NB4 (cell line): ENCODE measurements at regions not wholly inside any gene's neighbourhood (a gene's known extent, or its start where the extent isn't known, plus 50 kb on each side); places are given as distances from the start of the nearest gene placed in this dataset.

ENCODE experiments used
- DNase-seq: peaks from one replicate; pipeline ENCODE4 v3.0.0; 2010; ENCODE audit warnings: low read depth
- H3K4me3 ChIP-seq: one replicate; pipeline ENCODE4 v1.5.1; 2011; ENCODE audit warnings: mild to moderate bottlenecking, low read depth, low read length, moderate library complexity
- CTCF ChIP-seq: IDR thresholded peaks from one replicate; pipeline ENCODE4 v1.5.1; 2012; ENCODE audit warnings: low read depth, low read length
- MAX ChIP-seq: IDR thresholded peaks from 2 replicates; pipeline ENCODE4 v1.6.1; 2011; ENCODE audit warnings: low read depth, low read length
- MYC ChIP-seq: IDR thresholded peaks from 2 replicates; pipeline ENCODE4 v1.6.1; 2011; ENCODE audit warnings: low read depth, low read length
- POLR2A ChIP-seq: IDR thresholded peaks from 2 replicates; pipeline ENCODE4 v1.6.1; 2011; ENCODE audit warnings: mild to moderate bottlenecking; ENCODE audit not compliant: insufficient read length; ENCODE audit errors: extremely low read depth

DNA sequence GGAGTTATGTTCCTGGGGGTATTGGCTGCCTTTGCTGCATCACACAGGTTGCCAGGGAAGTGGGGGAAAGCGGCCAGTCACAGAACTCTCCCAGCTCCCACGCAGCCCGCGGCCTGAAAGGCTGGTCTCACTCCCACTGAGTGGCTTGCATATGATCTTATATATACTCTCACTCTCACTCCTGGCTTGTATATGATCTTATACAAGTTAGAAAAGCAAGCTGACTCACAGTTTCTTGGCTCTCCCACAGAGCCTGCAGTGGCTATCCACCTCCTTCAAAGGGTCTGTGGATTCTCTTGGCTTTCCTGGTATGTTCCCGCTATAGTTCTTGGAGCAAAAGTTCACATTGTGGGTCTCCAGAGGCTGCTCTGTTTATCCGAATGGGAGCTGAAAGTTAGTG lies 833.5 kb upstream of the GALNTL6 start:
- H3K4me3 ChIP-seq: no peak overlapping the region
- no peak for DNase-seq
- TF ChIP-seq POLR2A (no peak), MAX (no peak), MYC (no peak), CTCF (no peak)

DNA sequence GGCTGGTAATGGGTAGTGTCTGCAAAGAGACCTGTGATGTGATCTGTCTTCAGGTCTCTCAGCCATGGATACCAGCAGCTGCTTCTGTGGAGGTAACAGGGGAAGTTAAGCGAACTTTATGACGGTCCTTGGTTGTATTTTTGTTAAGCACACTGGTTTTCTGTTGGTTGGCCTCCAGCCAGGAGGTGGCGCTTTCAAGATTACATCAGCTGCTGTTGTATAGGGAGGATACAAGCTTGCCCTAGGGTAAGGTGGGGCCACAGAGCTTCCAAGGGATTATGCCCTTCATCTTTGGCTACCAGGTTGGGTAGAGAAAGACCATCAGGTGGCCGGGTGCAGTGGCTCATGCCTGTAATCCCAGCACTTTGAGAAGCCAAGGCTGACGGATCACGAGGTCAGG lies 834.2 kb upstream of the GALNTL6 start:
- TF ChIP-seq MAX: no peak
- TF ChIP-seq POLR2A: no peak
- no peak for TF ChIP-seq CTCF
- no peak for TF ChIP-seq MYC
- no peak overlapping the region for H3K4me3 ChIP-seq
- no peak for DNase-seq

DNA sequence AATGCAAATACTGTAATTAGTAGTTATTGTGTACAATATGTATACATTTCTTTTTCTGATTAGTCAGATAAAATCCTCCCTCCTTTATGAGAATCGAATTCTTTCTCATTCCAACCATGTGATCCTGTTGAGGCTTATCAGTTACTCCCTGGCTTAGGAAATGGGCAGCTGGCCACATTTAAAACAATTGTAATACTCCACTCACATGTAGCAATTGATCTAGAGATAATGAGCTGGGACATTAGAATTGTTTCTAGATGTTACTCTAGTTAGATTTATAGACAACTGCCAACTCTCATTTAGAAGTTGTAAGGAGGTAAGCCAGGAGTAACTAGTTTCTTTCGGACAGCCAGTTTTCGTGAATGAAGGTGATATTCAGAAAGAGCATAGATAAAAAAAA lies 859.3 kb upstream of the AADAT start:
- no peak overlapping the region for H3K4me3 ChIP-seq
- DNase-seq: no peak
- no peak for TF ChIP-seq MAX

GRCh38 chr4:170940043-170940724 lies 850.4 kb upstream of the AADAT start:
- no peak for DNase-seq
- TF ChIP-seq MYC (no peak), POLR2A (no peak)
- no peak overlapping the region for H3K4me3 ChIP-seq

DNA sequence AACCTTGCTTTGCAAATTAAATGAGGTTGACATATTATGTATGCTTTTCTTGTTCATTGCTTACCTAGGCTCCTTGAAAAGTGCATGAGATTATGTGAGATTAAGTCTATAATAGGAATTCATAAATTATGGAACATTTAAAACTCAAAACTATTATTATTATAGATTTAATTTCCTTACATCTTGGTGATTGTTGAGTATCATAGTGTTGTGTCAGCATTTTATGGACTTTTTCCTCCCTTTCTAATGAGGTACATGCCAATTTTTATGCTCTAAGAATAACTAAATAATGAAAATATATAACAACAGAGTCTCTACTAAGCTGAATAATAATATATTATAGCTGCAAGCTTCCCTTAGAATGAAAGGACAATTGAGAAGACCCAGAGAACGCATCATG lies 848.8 kb upstream of the AADAT start:
- H3K4me3 ChIP-seq: no peak overlapping the region
- TF ChIP-seq POLR2A: no peak
- no peak for TF ChIP-seq CTCF
- TF ChIP-seq MYC: no peak
- TF ChIP-seq MAX: no peak
- no peak for DNase-seq

- H3K4me3 ChIP-seq: no peak overlapping the region
- no peak for DNase-seq
- no peak for TF ChIP-seq MAX
- no peak for TF ChIP-seq POLR2A
- TF ChIP-seq MYC: no peak
- TF ChIP-seq CTCF: no peak
Observed at GRCh38 chr4:170931321-170931720, 841.6 kb upstream of the AADAT start.

DNA sequence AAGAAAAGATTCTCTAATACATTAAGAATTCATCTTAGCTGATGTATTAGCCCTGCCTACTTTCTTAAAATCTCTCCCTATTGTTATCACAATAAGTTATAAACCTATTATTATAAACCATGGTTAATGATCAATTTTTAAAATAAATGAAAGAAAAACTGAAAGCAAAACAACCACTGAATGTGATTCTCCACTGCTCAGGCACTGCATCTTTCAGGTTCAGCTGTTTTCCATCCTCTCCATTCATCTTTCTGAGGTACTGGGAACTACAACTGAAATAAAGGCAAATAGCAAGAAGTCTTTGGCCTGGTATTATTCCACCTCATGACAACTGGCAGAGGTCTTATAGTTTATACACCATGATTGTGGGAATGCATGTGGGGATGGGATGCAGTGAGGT lies 798.9 kb upstream of the AADAT start:
- DNase-seq: no peak
- TF ChIP-seq POLR2A: no peak
- no peak for TF ChIP-seq MAX
- no peak for TF ChIP-seq CTCF
- TF ChIP-seq MYC: no peak
- H3K4me3 ChIP-seq: no peak overlapping the region
